HG02588 (cell line): ENCODE measurements at regions not wholly inside any gene's neighbourhood (a gene's known extent, or its start where the extent isn't known, plus 50 kb on each side); places are given as distances from the start of the nearest gene placed in this dataset.

Source experiments
- ATAC-seq: cut with Tn5 transposase; IDR thresholded peaks from one replicate; pipeline ENCODE4 v1.9.1; 2021; ENCODE audit warnings: mild to moderate bottlenecking, moderate library complexity; ENCODE audit not compliant: unreplicated experiment

DNA sequence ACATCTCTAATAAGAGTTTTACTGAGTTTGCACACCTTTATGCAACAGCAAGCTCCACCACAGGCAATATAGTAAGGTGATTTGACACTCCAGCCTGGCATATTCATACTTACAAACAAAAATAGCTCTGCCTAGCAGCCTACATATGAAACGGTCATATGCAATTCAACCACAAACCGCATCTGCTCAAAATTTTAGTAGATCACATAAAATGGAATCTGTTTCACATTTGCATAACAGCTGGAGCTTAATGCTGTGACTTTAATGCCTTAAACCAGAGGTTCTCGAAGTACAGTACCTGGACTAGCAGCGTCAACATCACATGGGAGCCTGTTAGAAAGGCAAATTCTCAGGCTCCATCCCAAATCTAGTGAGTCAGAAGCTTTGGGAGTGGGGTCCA is 578.4 kb downstream of the CDH11 start:
- ATAC-seq: no peak

DNA sequence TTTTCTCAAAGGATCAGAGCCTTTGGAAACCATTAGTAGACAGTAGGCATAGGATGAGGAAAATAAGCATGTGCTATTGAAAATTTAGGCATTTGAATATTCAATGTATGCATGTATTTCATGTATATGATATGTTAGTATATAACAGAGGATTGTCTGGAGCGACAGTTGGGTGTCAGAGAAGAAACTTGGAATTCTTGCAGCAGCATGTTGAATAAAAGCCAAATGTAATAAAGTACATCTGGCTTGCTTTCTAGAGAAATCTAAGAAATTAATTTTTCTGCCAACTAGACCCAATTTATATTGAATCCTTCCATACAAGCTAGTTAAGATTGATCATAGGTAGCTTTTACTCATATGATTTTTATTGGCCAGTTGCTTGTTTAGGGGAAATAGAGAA is 578.8 kb downstream of the CDH11 start:
- ATAC-seq: no peak

DNA sequence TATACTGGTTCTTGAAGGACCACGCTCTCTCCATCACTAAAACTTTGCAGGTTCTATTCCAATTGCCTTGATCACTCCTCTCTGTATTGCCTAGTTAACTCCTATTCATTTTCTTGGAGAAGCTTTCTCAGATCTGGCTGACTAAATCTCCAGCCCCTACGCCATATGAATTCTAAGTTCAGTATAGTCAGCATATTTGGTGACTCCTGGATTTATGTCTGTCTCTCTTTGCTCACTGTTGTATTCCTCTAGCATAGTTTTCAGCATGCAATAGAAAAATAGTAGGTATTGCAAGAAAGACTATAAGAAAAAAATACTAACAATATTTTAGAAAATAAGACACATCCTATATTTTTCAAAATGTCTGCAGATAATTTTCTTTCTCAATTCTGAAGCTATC is 579.7 kb downstream of the CDH11 start:
- no peak for ATAC-seq

DNA sequence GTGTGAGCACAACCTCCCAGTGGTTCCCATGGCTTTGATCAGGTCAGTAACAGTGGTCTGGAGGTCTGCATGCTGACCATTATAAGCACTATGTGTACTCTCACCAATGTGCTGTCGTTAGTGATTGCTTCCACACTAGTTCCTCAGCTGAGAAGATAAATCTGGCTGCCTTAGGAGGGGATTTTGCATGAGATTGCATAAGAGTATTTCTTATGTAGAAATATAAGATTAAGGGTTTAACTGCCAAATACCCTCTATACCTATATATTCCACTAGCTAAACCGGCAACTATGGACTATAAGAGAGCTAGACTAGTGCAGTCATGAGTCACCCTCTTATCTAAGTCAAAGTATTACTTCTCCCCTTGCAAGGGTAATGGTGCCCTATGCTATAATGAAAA is 580.2 kb downstream of the CDH11 start:
- ATAC-seq: no peak

DNA sequence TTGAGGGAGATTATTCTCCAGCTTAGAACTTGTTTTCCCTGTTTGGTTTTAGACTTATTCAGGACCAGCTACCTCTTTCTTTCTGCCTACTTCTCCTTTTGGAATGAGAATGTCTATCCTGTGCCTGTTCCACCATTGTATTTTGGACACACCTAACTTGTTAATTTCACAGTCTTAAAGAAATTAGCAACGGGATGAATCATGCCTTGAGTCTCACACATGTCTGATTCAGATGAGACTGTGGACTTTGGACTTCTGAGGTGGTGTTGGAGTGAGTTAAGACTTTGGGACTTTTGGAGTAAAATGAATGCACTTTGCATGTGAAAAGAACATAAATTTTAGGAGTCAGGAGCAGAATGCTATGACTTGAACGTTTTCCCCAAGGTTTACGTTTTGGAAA is 581.4 kb downstream of the CDH11 start:
- ATAC-seq: no peak

DNA sequence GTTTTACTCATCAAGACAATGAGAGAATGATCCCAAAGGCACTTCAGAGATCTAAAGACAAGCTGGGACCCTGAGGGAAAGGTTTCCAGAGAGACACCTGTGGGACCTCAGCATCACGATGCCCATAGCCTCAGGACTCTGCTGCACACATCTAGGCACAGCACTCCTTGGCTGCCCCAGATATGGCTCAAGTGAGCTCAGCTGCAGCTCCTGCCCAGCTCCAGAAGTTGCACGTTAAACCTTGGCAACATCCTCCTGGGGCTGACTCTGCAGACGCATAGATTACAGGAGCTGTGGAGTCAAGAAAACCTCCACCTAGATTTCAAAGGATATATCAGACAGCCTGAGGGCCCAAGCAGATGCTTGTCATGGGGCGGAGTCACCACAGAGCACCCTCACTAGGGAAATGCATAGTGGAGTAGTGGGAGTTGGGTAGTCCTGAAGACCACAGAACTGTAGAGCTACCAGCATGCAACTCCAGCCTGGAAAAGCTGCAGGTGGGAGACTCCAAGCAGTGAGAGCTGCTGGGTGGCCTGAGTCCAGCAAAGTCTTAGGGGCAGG is 582.0 kb downstream of the CDH11 start:
- ATAC-seq: no peak

DNA sequence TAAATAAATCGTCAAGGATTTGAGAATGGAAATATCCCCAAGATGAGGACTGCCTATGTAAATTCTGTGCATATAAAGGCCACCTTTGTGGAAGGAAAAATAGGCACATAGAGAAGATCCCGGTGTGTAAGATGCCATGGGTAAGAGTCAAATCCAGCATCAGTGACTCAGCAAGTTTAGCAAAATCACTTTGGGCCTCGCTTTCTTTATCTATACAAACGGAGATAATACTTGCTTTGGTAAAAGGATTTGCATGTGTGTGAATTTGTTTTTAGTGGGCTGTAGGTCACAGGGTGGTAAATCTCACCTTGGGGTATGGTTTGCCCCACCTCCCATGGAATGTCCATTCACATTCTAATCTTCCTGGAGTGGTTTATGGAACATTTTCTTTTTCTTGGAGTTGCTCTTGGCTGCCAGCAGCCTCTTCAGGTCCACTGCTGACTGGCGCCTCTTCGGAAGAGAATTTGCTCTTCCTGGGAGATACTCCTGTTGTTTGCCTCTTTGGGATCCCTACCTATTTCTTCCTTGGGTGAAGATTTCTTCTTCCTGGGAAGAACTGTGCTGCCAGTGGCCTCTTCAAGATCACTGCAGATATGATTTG is 587.6 kb downstream of the CDH11 start:
- ATAC-seq: no peak

DNA sequence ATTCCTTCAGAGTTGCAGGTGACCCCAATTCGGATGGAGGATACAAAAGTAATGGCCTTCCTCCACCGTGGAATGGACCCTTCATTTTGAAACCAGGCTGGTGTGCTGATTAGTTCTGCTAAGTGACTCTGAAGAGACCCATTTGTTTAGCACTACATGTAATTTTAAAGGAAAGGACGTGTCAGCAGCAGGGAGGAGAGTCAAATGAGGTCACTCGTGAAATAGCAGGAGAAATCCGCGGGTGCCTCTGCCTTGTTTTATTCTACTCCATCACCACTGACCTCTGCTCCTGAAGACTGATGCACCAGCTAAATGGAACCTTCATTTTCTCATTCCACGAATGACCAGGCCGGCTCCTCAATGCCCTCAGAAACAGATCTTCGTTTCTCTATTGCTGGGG is 589.2 kb downstream of the CDH11 start:
- ATAC-seq: no peak

DNA sequence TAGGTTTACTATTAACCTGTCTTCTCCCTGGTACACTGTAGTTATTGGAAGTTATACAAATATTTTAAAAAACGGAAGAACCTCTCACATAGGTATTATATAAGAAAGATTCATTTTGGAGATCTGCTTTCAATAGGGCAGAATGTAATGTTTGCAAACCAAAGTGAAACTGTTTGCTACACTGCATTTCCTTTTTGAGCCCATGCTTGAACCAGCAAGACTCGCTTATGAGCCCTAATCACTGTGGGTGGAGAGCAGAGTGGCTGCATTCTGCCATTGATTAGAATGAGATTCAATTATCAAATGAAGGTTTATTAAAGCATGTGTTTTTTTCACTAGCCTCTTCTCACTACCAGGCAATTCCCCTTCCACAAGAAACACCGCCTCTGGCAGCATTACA is 589.7 kb downstream of the CDH11 start:
- ATAC-seq: no peak

DNA sequence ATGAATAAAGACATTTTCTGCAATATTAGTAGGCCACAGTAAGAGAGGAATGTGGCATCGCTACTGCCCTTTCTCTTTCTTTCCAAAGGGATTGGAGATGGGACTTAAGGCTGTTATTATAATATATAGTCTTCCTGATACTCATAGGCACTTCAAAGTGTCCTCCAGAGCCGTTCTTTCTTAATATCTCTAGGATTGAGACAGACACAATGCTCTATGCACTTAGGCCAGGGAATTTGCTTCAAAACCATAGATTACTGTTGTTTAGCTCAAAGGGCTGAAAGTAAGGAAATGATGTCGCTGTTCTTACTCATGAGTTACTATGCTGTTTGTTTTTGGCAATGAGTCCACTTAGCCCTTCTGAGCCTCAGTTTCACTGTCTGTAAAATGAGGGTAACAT is 590.5 kb downstream of the CDH11 start:
- ATAC-seq: no peak

DNA sequence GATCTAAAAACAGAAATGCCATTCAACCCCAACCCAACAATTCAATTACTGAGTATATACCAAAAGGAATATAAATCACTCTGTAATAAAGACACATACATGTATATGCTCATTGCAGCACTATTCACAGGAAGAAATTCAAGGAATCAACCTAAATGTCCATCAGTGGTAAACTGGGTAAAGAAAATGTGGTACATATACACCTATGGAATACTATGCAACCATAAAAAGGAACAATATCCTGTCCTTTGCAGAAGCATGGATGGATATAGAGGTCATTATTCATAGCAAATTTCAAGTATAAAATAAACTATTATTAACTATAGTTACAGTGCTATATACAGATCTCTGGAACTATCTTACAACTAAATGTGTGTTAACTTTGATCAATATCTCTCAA is 599.3 kb downstream of the CDH11 start:
- no peak for ATAC-seq

DNA sequence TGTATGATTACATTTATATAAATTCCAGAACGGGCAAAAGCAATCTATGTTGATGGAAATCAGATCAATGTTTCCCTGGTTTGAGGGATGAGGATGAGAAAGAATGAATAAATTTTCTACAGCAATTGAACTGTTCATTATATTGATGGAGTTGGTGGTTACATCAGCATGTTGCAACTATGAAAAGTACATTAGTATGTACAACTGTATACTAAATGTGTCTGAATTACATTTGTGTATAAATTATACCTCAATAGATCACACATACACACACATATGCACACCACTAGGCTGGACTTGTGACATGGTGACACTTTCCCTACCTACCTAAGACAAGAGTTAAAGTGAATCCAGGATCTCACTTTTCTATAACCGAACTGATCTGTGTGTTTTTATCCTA is 608.0 kb downstream of the CDH11 start:
- ATAC-seq: no peak

DNA sequence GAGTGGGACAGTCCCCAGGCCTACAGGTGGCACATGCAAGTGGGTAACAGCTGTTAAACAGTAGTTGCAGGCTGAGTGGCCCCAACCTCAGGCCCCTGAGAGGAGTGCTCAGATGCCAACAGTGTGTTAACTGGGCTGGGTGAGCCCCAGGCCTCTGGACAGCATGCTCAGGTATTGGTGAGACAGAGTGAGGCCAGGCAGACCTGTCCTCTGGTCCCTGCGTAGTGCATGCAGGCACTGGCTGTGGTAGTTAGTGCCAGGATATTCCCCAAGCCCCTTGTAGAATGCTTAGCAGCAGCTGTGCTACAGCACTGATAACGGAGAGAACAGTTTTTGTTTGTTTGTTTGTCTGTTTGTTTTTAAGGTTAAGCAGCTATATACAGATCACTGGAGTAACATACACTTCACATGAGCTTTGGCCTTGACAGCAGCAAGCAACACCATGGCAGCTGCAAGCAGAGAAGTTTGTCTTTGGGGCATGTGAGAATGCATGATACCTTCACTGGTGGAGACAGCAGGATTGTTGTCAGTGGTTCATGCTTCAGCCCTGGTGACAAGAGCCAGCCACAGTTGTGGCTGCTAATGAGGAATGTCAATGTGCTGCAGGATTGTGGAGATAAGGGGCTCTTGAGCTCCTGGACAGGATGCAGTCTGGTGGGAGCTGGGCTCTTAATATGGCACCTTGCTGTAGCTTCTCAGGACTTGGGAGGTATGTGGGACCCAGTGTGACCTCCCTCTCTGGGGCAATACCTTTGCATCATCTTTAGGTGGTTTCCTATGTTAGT is 614.4 kb downstream of the CDH11 start:
- ATAC-seq: no peak

DNA sequence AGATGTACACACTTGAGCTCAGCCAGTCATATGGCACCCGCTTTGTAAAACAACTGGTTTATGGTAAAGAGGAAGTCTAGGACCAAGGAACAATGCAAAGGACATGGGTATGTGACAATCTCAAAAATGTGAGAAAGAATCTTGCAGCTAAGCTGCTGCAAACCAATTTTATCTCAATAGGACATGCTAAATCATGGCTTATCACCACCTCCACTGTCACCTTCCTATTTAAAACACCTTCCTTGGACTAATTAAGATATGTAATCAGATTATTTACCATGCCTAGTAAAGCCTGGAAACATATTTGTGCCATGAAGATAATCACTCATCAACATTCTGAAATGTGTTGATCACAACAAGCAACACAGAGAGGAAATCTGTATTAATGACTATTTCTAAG is 622.7 kb downstream of the CDH11 start:
- no peak for ATAC-seq

DNA sequence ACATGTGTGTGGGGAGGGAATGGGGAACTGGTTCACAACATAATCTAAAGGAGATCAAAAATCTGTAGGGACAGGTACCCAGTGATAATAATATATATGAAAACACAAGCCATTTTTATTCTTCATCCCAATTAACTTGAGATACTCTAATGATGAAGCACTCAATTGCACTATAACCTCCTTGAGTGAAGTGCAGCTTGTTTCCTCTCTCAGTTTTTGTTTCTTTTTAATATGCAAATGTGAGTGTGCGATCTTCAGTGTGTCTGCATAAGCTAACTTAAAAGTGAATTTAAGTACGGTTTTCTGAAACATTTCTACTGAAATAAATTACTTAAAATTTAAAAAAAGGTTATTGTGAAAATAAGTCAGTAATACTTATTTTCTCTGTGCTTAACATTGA is 623.5 kb downstream of the CDH11 start:
- no peak for ATAC-seq

DNA sequence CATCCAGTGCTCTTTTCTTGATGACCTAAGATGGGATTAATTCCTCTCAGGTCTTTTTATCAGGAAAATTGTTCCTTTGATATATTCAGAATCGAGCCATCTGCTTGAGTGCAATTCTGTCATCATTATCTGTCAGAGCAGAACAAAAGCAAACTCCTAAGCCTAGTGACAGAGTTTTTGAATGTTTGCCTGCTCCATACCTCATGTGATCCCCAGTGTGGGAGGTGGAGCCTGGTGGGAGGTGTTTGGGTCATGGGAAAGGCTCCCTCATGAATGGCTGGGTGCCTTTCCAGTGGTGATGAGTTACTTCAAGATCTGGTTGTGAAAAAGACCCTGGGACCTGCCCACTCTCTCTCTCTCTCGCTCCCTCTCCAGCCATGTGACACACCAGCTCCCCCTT is 628.2 kb downstream of the CDH11 start:
- no peak for ATAC-seq

DNA sequence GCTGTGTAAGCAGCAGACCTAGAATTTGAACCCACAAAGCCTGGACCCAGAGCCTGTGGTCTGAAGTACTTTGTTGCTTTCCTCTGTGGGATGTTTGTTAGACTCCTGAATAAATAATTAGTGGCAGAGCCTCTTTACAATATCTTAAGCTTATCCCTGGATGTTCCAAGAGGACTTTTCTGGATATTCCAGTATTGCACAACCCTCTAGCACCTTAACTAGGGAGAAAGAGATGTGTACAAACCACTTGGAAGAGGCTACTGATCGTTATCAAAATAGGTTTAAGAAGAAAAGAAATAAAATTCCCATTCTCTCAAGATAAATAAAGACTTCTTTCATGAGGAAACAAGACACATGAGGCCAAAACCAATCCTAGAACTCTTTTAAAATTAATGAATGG is 632.4 kb downstream of the CDH11 start:
- ATAC-seq: no peak

DNA sequence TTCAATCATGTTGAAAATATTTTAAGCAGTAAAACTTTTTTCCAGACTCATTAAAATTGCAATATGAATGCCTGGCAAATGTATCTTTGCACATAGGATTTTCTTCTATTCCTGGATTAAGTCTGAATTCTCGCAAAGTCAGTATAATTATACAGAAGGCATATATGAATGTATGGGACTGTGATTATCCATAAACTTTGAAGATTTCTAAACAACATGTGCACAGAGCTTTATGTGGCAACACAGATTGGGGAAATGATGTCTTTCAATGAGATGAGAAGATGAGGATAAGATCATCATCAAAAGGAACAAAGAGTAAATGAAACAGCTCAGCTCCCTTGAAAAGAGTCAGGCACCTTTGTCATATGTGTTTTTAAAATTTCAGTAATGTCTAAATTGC is 635.3 kb downstream of the CDH11 start:
- ATAC-seq: no peak

DNA sequence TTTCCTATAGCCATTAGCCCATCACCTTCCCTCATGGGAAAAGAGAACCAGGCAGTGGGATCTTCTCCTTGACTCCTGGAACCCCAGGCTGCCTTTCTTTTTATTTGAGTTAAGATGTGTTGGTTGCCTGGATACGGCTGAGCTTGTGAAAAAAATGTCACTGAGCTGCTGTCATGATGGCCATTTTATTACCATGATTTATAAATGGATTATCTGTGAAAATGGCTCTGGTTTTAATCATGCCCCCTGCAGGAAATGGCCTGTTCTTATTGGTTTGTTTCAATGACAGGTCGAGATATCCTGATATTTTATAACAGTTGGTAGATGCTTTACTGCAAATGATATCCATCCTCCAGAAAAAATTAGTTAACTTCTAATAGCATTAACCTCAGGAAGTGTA is 640.4 kb downstream of the CDH11 start:
- ATAC-seq: no peak

DNA sequence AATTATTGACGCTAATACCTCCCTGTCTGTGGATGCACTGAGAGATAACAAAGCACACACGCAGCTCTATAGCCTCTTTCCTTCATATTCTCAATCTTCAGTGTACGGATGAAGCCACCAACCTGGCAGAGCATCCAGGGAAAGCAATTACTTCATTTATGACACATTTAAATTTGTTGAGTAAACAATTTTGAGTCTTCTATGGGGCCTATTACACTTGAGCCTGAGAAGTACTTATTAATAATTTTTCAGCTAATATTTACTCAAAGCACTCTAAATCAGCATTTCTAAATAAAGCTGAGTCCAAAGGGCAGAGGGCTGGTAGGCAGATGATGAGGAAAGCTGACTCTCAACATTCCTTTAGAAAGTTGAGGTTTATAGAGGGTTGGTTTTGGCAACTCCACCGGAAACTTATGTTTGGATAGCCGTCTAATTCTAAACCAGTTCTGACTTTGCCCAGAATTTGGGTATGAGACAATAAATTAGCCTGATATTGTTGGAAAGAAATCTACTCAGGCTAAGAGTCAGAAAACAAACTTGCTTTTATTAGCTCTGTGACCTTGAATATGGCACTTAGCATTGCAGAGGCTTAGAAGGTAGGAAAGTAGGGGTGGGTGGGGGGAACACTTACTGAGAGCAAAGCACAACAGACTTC is 643.5 kb downstream of the CDH11 start:
- ATAC-seq: no peak

DNA sequence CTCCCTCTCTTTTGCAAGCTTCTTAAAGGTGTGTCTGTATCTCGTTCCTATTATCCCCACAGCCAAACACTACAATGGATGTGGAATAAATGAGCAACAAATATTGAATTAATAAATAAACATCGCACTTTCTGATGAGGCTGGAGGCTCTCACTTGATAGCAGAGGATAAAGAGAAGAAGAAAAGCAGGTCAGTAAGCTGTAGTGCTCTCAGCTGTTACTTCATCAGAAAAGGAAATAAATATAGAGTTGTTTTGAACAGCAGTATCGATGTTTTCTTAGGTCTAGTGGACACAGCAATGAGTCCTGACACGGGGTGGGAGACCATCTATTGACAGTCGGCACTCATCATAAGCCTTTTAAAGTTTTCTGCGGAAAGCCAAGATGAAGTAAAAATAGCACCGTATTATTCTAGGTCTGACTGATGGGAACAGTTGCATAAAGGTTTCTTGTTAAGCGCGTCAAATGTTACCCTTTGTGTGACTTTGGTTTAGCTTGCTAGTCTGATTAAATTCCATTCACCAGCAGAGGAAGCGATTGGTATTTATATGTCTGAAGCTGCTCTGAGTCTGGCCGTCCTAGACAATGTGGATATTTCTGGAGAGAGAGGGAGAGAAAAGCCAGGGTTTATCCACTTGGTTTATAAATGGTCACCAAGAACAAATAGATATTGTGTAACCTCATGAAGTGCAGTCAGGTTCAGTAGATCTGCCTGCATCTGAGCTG is 646.1 kb downstream of the CDH11 start:
- ATAC-seq: no peak
